GM18868 (cell line): ENCODE measurements at regions not wholly inside any gene's neighbourhood (a gene's known extent, or its start where the extent isn't known, plus 50 kb on each side); places are given as distances from the start of the nearest gene placed in this dataset.
"Not testable (repeated sequence)": the region's sequence is repeated elsewhere in the genome, so short reads cannot be mapped to it uniquely, and the experiment has no call there.

Experiments
- ATAC-seq: cut with Tn5 transposase; IDR thresholded peaks from one replicate; pipeline ENCODE4 v1.9.1; 2021; ENCODE audit warnings: mild to moderate bottlenecking, moderate library complexity; ENCODE audit not compliant: unreplicated experiment

- ATAC-seq: no peak
These were observed 97.3 kb upstream of the RASSF8 start for GRCh38 chr12:25861226-25861625.

- no peak for ATAC-seq
These were observed 93.9 kb upstream of the RASSF8 start for GRCh38 chr12:25864306-25865276.

- ATAC-seq: no peak
These were observed 91.7 kb upstream of the RASSF8 start for GRCh38 chr12:25866586-25867378.

GRCh38 chr12:25868193-25868592 lies 90.3 kb upstream of the RASSF8 start:
- no peak for ATAC-seq

- no peak for ATAC-seq
These were observed 86.3 kb upstream of the RASSF8 start for GRCh38 chr12:25872137-25872536.

GRCh38 chr12:25875661-25876060 lies 82.8 kb upstream of the RASSF8 start:
- no peak for ATAC-seq

GRCh38 chr12:25876383-25877045 lies 82.0 kb upstream of the RASSF8 start:
- ATAC-seq: no peak

GRCh38 chr12:25877446-25877845 lies 81.0 kb upstream of the RASSF8 start:
- ATAC-seq: no peak

GRCh38 chr12:25882266-25882665 lies 76.2 kb upstream of the RASSF8 start:
- no peak for ATAC-seq

- ATAC-seq: no peak
These were observed 75.2 kb upstream of the RASSF8 start for GRCh38 chr12:25883026-25883916.

GRCh38 chr12:25884024-25884919 lies 74.2 kb upstream of the RASSF8 start:
- no peak for ATAC-seq

- no peak for ATAC-seq
These were observed 73.6 kb upstream of the RASSF8 start for GRCh38 chr12:25884920-25885234.

GRCh38 chr12:25886396-25886795 lies 72.1 kb upstream of the RASSF8 start:
- no peak for ATAC-seq

- ATAC-seq: no peak
These were observed 71.1 kb upstream of the RASSF8 start for GRCh38 chr12:25887367-25887766.

- no peak for ATAC-seq
These were observed 69.3 kb upstream of the RASSF8 start for GRCh38 chr12:25889185-25889584.

- not testable (repeated sequence) for ATAC-seq
These were observed 67.4 kb upstream of the RASSF8 start for GRCh38 chr12:25891095-25891494.

GRCh38 chr12:25894759-25895158 lies 63.7 kb upstream of the RASSF8 start:
- ATAC-seq: peak; percentile 62

GRCh38 chr12:25896981-25897380 lies 61.5 kb upstream of the RASSF8 start:
- ATAC-seq: no peak

- ATAC-seq: no peak
These were observed 54.8 kb upstream of the RASSF8 start for GRCh38 chr12:25903603-25904245.
